ENCODE measurements at regions not wholly inside any gene's neighbourhood (a gene's known extent, or its start where the extent isn't known, plus 50 kb on each side); places are given as distances from the start of the nearest gene placed in this dataset.

DNA sequence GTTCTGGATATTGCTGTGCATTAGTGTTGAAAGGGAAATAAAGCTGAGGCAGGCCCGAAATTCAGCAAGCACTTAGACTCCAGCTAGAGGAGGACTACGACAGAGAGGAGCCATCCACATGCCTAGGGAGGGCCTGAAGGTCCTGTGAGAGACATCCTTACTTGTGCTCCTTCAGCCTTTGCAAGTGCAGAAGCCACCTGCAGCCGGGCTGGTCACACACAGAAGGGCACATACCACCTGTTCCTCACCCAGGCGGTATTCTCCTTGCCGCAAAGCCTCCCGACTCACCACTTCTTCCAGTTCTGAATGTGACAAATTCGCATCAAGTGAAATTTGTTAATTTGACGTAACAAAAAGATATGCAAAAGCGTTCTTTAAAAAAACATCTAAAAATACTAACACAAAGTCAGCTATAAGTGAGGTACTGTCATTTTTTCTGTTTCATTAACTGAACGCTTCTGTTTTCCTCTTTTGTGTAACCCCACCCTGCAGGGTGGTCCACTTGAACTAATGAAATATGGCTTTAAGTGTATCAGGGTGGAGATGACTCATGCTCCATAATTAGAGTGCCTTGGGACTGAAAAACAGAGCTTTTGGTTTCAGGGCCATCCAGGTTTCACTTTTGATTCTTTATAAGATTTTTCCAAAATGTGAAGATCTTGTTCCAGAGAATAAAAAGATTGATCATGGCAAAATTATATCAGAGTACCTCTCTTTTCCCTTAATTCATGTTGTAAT is 467.9 kb upstream of the ATP11B start:
- TF ChIP-seq, protein P1, sequence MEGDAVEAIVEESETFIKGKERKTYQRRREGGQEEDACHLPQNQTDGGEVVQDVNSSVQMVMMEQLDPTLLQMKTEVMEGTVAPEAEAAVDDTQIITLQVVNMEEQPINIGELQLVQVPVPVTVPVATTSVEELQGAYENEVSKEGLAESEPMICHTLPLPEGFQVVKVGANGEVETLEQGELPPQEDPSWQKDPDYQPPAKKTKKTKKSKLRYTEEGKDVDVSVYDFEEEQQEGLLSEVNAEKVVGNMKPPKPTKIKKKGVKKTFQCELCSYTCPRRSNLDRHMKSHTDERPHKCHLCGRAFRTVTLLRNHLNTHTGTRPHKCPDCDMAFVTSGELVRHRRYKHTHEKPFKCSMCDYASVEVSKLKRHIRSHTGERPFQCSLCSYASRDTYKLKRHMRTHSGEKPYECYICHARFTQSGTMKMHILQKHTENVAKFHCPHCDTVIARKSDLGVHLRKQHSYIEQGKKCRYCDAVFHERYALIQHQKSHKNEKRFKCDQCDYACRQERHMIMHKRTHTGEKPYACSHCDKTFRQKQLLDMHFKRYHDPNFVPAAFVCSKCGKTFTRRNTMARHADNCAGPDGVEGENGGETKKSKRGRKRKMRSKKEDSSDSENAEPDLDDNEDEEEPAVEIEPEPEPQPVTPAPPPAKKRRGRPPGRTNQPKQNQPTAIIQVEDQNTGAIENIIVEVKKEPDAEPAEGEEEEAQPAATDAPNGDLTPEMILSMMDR (conservative IDR thresholded peaks at IDR 0.05; ENCODE audit: low read length) = no peak
- no peak for TF ChIP-seq EZH2phosphoT487 (IDR thresholded peaks at IDR 0.05; ENCODE audit: borderline replicate concordance, low read depth, low read length)
- CTCF ChIA-PET (ENCODE audit: unreplicated experiment) = no interaction called here
- H3K4me1 ChIP-seq (ENCODE audit: insufficient read depth, low read length, poor library complexity, severe bottlenecking) = peaks cover 69% of the 10 kb centered on the region
- H3K9me2 ChIP-seq (ENCODE audit: insufficient read depth, low read length) = no peaks in the 10 kb centered on the region
- peak overlapping the region; percentile 40 for H3K4me3 ChIP-seq (ENCODE audit: low read depth, low read length, poor library complexity, severe bottlenecking)
- peak overlapping the region; percentile 84 for H3K27ac ChIP-seq (ENCODE audit: low read depth, low read length, poor library complexity, severe bottlenecking)
- DNase-seq (ENCODE audit: low spot score) = peak; percentile 92
- peak overlapping the region; percentile 59 for H3K4me2 ChIP-seq (ENCODE audit: low read length)
- H3K9me3 ChIP-seq (ENCODE audit: low read length) = peaks cover 12% of the 10 kb centered on the region; the same call in 1 of the 2 replicates
- no peaks in the 10 kb centered on the region; the same call in 1 of the 2 replicates for H3K79me2 ChIP-seq (ENCODE audit: insufficient read depth, low read depth, low read length)
- intact Hi-C loops (cut with micrococcal nuclease; ENCODE audit: unreplicated experiment) = loop anchor here (5.0 kb wide), 2 partner anchors 167 to 292 kb away; no protein-coding TSS in a partner anchor
- BruUV-seq (replicated peaks) = no TSS peak
- peak overlapping the region; percentile 65 for H2AFZ ChIP-seq (ENCODE audit: low read length)
- H3K36me3 ChIP-seq (ENCODE audit: insufficient read depth, low read length) = peaks cover 54% of the 10 kb centered on the region
- POLR2A ChIA-PET = interaction anchor here (0.6 to 5.7 kb wide), 26 partner anchors 9 to 206 kb away, joined by 3 to 32 read pairs (median 4); no protein-coding TSS in a partner anchor
- H4K20me1 ChIP-seq (ENCODE audit: insufficient read depth, low read length) = no peaks in the 10 kb centered on the region

DNA sequence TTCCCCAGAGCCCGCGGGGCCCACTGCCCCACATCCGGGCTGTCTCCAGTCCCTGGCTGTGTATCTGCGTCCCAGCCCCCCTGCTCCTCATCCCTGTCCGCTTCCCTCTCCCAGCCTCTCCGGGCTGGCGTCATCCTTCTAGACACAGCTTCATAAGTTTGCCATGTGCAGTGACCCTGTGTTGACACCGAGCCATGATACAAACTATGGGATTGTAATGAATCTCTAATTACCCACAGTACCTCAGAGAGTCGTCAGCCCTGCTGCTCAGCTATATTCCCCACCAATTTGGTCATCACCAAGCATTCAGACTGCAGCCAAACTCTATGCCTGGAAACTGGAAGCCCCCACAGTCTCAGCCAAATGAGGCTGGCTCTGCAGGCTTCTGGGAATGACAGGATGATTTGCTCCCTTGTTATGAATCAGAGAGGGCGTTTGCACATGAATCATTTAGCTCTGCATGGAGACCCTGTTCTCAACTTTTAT is 466.1 kb upstream of the ATP11B start:
- intact Hi-C loops (cut with micrococcal nuclease; ENCODE audit: unreplicated experiment) = loop anchor here (5.0 kb wide), 2 partner anchors 165 to 290 kb away; no protein-coding TSS in a partner anchor
- Histone ChIP-seq H3K4me1 (ENCODE audit: insufficient read depth, low read length, poor library complexity, severe bottlenecking) (peaks cover 87% of the 10 kb centered on the region), H3K36me3 (ENCODE audit: insufficient read depth, low read length) (peaks cover 49% of the 10 kb centered on the region), H3K27ac (ENCODE audit: low read depth, low read length, poor library complexity, severe bottlenecking) (no peak overlapping the region), H3K4me3 (ENCODE audit: low read depth, low read length, poor library complexity, severe bottlenecking) (no peak overlapping the region), H3K4me2 (ENCODE audit: low read length) (no peak overlapping the region), H3K9me2 (ENCODE audit: insufficient read depth, low read length) (no peaks in the 10 kb centered on the region), H3K79me2 (ENCODE audit: insufficient read depth, low read depth, low read length) (no peaks in the 10 kb centered on the region; the same call in 1 of the 2 replicates), H4K20me1 (ENCODE audit: insufficient read depth, low read length) (no peaks in the 10 kb centered on the region), H3K9me3 (ENCODE audit: low read length) (0 out of 2 replicates have a peak, but pooled peaks cover 4% of the 10 kb centered on the region), H2AFZ (ENCODE audit: low read length) (no peak overlapping the region)
- ChIA-PET CTCF (ENCODE audit: unreplicated experiment) (no interaction called here), POLR2A (interaction anchor here (0.7 to 5.7 kb wide), 4 partner anchors 16 to 294 kb away, joined by 3 to 32 read pairs (median 9); no protein-coding TSS in a partner anchor)
- TF ChIP-seq EZH2phosphoT487 (IDR thresholded peaks at IDR 0.05; ENCODE audit: borderline replicate concordance, low read depth, low read length) = no peak
- TF ChIP-seq, protein P1 (conservative IDR thresholded peaks at IDR 0.05; ENCODE audit: low read length) = no peak
- BruUV-seq (replicated peaks) = no TSS peak
- no peak for DNase-seq (ENCODE audit: low spot score)
